HTR-8/SVneo (cell line): ENCODE measurements at regions not wholly inside any gene's neighbourhood (a gene's known extent, or its start where the extent isn't known, plus 50 kb on each side); places are given as distances from the start of the nearest gene placed in this dataset.

Experiments used
- DNase-seq: peaks from one replicate; pipeline ENCODE4 v3.0.0; 2011; ENCODE audit warnings: low spot score, mixed read lengths; ENCODE audit not compliant: insufficient read length
- FAIRE-seq: peaks from 2 replicates; lab custom pipeline; 2011; peaks lifted over from hg19 to GRCh38; lab: Jason Lieb, UNC

GRCh38 chr7:19623676-19624075 is 85.2 kb downstream of the POLR1F start:
- no peak for FAIRE-seq

GRCh38 chr7:19621740-19622139 is 87.1 kb downstream of the POLR1F start:
- DNase-seq (peak; percentile 4), FAIRE-seq (no peak)

More at GRCh38 chr7:19623676-19624075, 85.2 kb downstream of the POLR1F start:
- DNase-seq = no peak

GRCh38 chr7:19620470-19620869 is 88.4 kb downstream of the POLR1F start:
- FAIRE-seq = no peak
- DNase-seq = no peak

GRCh38 chr7:19619122-19619521 is 89.7 kb downstream of the POLR1F start:
- no peak for FAIRE-seq
- DNase-seq = no peak

GRCh38 chr7:19617901-19618300 is 90.9 kb downstream of the POLR1F start:
- no peak for DNase-seq
- no peak for FAIRE-seq

- no peak for FAIRE-seq
Observed at GRCh38 chr7:19610194-19610943, 98.5 kb downstream of the POLR1F start.

GRCh38 chr7:19589446-19589845 is 119.4 kb downstream of the POLR1F start:
- FAIRE-seq (no peak), DNase-seq (no peak)

More at GRCh38 chr7:19610194-19610943, 98.5 kb downstream of the POLR1F start:
- no peak for DNase-seq

- FAIRE-seq = no peak
- no peak for DNase-seq
Observed at GRCh38 chr7:19587291-19587690, 121.5 kb downstream of the POLR1F start.

GRCh38 chr7:19585761-19586160 is 123.1 kb downstream of the POLR1F start:
- FAIRE-seq = no peak
- DNase-seq = no peak

GRCh38 chr7:19575909-19576557 is 132.8 kb downstream of the POLR1F start:
- DNase-seq (no peak), FAIRE-seq (no peak)

GRCh38 chr7:19574131-19574530 is 134.7 kb downstream of the POLR1F start:
- no peak for DNase-seq
- no peak for FAIRE-seq

GRCh38 chr7:19572566-19572965 is 136.3 kb downstream of the POLR1F start:
- DNase-seq (no peak), FAIRE-seq (no peak)

GRCh38 chr7:19567011-19567410 is 141.8 kb downstream of the POLR1F start:
- no peak for FAIRE-seq

GRCh38 chr7:19565602-19566001 is 143.2 kb downstream of the POLR1F start:
- FAIRE-seq = no peak
- no peak for DNase-seq

More at GRCh38 chr7:19567011-19567410, 141.8 kb downstream of the POLR1F start:
- DNase-seq = no peak

GRCh38 chr7:19561121-19561805 is 147.6 kb downstream of the POLR1F start:
- FAIRE-seq (no peak), DNase-seq (no peak)

GRCh38 chr7:19560111-19560883 is 148.5 kb downstream of the POLR1F start:
- FAIRE-seq (no peak), DNase-seq (peak; percentile 7)

GRCh38 chr7:19558527-19558926 is 150.3 kb downstream of the POLR1F start:
- DNase-seq = peak; percentile 25
- no peak for FAIRE-seq

GRCh38 chr7:19557726-19558465 is 150.9 kb downstream of the POLR1F start:
- no peak for DNase-seq
- FAIRE-seq = no peak

GRCh38 chr7:19554581-19554980 is 154.3 kb downstream of the POLR1F start:
- DNase-seq (no peak), FAIRE-seq (no peak)

- no peak for DNase-seq
- no peak for FAIRE-seq
Observed at GRCh38 chr7:19552576-19552975, 156.3 kb downstream of the POLR1F start.
